K562 (cell line): ENCODE measurements at regions not wholly inside any gene's neighbourhood (a gene's known extent, or its start where the extent isn't known, plus 50 kb on each side); places are given as distances from the start of the nearest gene placed in this dataset.

Experiments
- AFF1 ChIP-seq, 2 experiments: fragments of 450-650 bp; IDR thresholded peaks; 2 replicates each; pipeline ENCODE4 v1.6.1; 2018; ENCODE audit warnings: mild to moderate bottlenecking in 2 of 2, low read depth in 1 of 2; ENCODE audit not compliant: partially characterized antibody in 2 of 2
- ELF1 ChIP-seq: fragments of 200-800 bp; sonication (Bioruptor generic); IDR thresholded peaks from 2 replicates; pipeline ENCODE4 v1.6.1; 2016; ENCODE audit warnings: missing genetic modification characterization, missing compliant biosample characterization
- FOXM1 ChIP-seq, 2 experiments: fragments of 450-650 bp in 1 of 2; sonication (generic) in 1 of 2; formaldehyde crosslinking in 1 of 2; IDR thresholded peaks; 2 replicates each; pipeline versions ENCODE4 v1.6.1 to v1.9.0; 2017 to 2022; ENCODE audit warnings: low read depth in 2 of 2, mild to moderate bottlenecking in 2 of 2, missing genetic modification reagents in 1 of 2, moderate library complexity in 1 of 2
- OTX1 ChIP-seq: fragments of 450-650 bp; formaldehyde crosslinking; IDR thresholded peaks from 2 replicates; pipeline ENCODE4 v1.4.0; 2022; ENCODE audit warnings: mild to moderate bottlenecking
- SPI1 ChIP-seq: IDR thresholded peaks from 2 replicates; pipeline ENCODE4 v1.6.1; 2011; ENCODE audit warnings: low read depth, low read length, control low read depth, borderline replicate concordance
- TFE3 ChIP-seq: fragments of 450-650 bp; formaldehyde crosslinking; IDR thresholded peaks from 2 replicates; pipeline ENCODE4 v1.4.0; 2020; ENCODE audit warnings: mild to moderate bottlenecking, mixed read lengths
- ZBTB43 ChIP-seq: sonication (generic); formaldehyde crosslinking; IDR thresholded peaks from 2 replicates; pipeline ENCODE4 v1.8.0; 2023; ENCODE audit warnings: mild to moderate bottlenecking, missing genetic modification reagents
- ZNF592 ChIP-seq: fragments of 450-650 bp; IDR thresholded peaks from 2 replicates; pipeline ENCODE4 v1.6.1; 2017; ENCODE audit warnings: antibody characterized with exemption, mild to moderate bottlenecking
- ZNF717 ChIP-seq: fragments of 250-450 bp; sonication (Bioruptor Pico); IDR thresholded peaks from 2 replicates; pipeline ENCODE4 v1.5.0; 2021

GRCh38 chrX:120801426-120801825 lies 74.2 kb downstream of the CT47B1 start (continued):
- TF ChIP-seq ZNF592 = no peak
- no peak for TF ChIP-seq ELF1 (tag)
- TF ChIP-seq AFF1 (IDR thresholded peaks at IDR 0.05; ENCODE audit: low read depth in 1 of 2, partially characterized antibody in 2 of 2) = no peak
- TF ChIP-seq TFE3 (CRISPR knock-in tag) = peak; percentile 62
- TF ChIP-seq FOXM1 (IDR thresholded peaks at IDR 0.05; ENCODE audit: low read depth) = no peak
- no peak for TF ChIP-seq FOXM1 (CRISPR knock-in tag; IDR thresholded peaks at IDR 0.05; ENCODE audit: low read depth)
- no peak for TF ChIP-seq ZNF717 (CRISPR knock-in tag)
- TF ChIP-seq OTX1 (CRISPR knock-in tag) = no peak
- no peak for TF ChIP-seq SPI1
- no peak for TF ChIP-seq ZBTB43 (CRISPR knock-in tag)
